ENCODE measurements at regions not wholly inside any gene's neighbourhood (a gene's known extent, or its start where the extent isn't known, plus 50 kb on each side); places are given as distances from the start of the nearest gene placed in this dataset.

DNA sequence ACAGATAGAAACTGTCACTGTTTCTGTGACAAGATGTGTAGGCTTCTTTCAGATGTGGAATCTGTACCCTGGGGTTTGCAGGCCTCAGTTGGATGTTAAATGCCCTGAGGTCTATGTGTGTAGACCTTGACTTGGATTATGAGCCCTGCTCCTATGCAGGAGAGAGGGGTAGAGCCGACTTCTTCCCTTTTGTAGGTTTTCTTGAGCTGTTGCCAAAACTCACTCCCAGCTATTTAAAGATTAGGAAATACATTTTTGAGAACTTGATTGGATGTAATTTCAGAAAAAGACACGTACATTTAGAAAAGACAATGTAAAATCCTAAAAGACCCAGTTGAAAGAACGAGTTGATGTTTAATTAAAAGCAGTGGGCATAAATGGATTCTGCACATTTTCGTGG lies 374.8 kb downstream of the SLC4A3 start:
- TF ChIP-seq CTCF (IDR thresholded peaks at IDR 0.05) = no peak
- TF ChIP-seq ZFX (IDR thresholded peaks at IDR 0.05; ENCODE audit: borderline replicate concordance) = no peak

Data from 22Rv1 (cell line).